Astrocyte (in vitro differentiated cells and primary cell): ENCODE measurements at regions not wholly inside any gene's neighbourhood (a gene's known extent, or its start where the extent isn't known, plus 50 kb on each side); places are given as distances from the start of the nearest gene placed in this dataset.
A peak's percentile ranks its signal among the peaks of the same experiment; 100 is the strongest.
"Not testable (repeated sequence)": the region's sequence is repeated elsewhere in the genome, so short reads cannot be mapped to it uniquely, and the experiment has no call there.

Experiments used
- DNase-seq: peaks from one replicate; pipeline ENCODE4 v3.0.0-alpha.2; 2010; ENCODE audit warnings: low read depth
- FAIRE-seq: peaks from 2 replicates; lab custom pipeline; 2011; peaks lifted over from hg19 to GRCh38; lab: Jason Lieb, UNC
- H2AFZ ChIP-seq: 2 replicates; pipeline ENCODE4 v1.6.0; 2012; ENCODE audit warnings: low read depth, low read length, inconsistent platforms
- H3K27ac ChIP-seq: 2 replicates; pipeline ENCODE4 v1.5.1; 2011; ENCODE audit warnings: low read depth, low read length, inconsistent platforms
- H3K27me3 ChIP-seq: 2 replicates; pipeline ENCODE4 v1.6.0; 2011; ENCODE audit warnings: low read length, inconsistent platforms; ENCODE audit not compliant: insufficient read depth
- H3K36me3 ChIP-seq: 2 replicates; pipeline ENCODE4 v1.5.1; 2011; ENCODE audit warnings: low read length, inconsistent platforms; ENCODE audit not compliant: insufficient read depth
- H3K4me1 ChIP-seq: 2 replicates; pipeline ENCODE4 v1.5.1; 2011; ENCODE audit warnings: low read length, inconsistent platforms; ENCODE audit not compliant: insufficient read depth
- H3K4me2 ChIP-seq: 2 replicates; pipeline ENCODE4 v1.6.0; 2012; ENCODE audit warnings: low read length, inconsistent platforms
- H3K4me3 ChIP-seq: 2 replicates; pipeline ENCODE4 v1.5.1; 2011; ENCODE audit warnings: low read depth, mild to moderate bottlenecking, low read length, inconsistent platforms; ENCODE audit not compliant: insufficient read depth
- H3K79me2 ChIP-seq: 2 replicates; pipeline ENCODE4 v1.6.0; 2012; ENCODE audit warnings: mild to moderate bottlenecking, low read length, inconsistent platforms; ENCODE audit not compliant: insufficient read depth
- H3K9ac ChIP-seq: 2 replicates; pipeline ENCODE4 v1.6.0; 2012; ENCODE audit warnings: mild to moderate bottlenecking, low read length, inconsistent platforms
- H3K9me3 ChIP-seq: 2 replicates; pipeline ENCODE4 v1.5.1; 2012; ENCODE audit warnings: low read depth, mild to moderate bottlenecking, low read length, inconsistent platforms; ENCODE audit not compliant: insufficient read depth
- H4K20me1 ChIP-seq: 2 replicates; pipeline ENCODE4 v1.6.0; 2012; ENCODE audit warnings: low read length, inconsistent platforms; ENCODE audit not compliant: insufficient read depth
- H3K27ac Mint-ChIP-seq: one replicate; pipeline ENCODE4 v1.8.0; 2021; ENCODE audit warnings: mild to moderate bottlenecking, mixed read lengths; ENCODE audit not compliant: unreplicated experiment
- H3K27me3 Mint-ChIP-seq: one replicate; pipeline ENCODE4 v1.8.0; 2021; ENCODE audit warnings: low read depth, mixed read lengths; ENCODE audit not compliant: unreplicated experiment
- H3K36me3 Mint-ChIP-seq: one replicate; pipeline ENCODE4 v1.8.0; 2021; ENCODE audit warnings: low read depth, mixed read lengths; ENCODE audit not compliant: unreplicated experiment
- H3K4me1 Mint-ChIP-seq: one replicate; pipeline ENCODE4 v1.8.0; 2021; ENCODE audit warnings: low read depth, mixed read lengths; ENCODE audit not compliant: unreplicated experiment
- H3K4me3 Mint-ChIP-seq: one replicate; pipeline ENCODE4 v1.8.0; 2021; ENCODE audit warnings: mild to moderate bottlenecking, moderate library complexity, mixed read lengths; ENCODE audit not compliant: unreplicated experiment
- H3K9me3 Mint-ChIP-seq: one replicate; pipeline ENCODE4 v1.8.0; 2021; ENCODE audit warnings: mild to moderate bottlenecking, mixed read lengths; ENCODE audit not compliant: unreplicated experiment
- EZH2 ChIP-seq: IDR thresholded peaks from 2 replicates; pipeline ENCODE4 v1.6.1; 2012; ENCODE audit warnings: mild to moderate bottlenecking, low read length, inconsistent platforms; ENCODE audit not compliant: insufficient read depth
- TF ChIP-seq, protein P1 (sequence below): IDR thresholded peaks from 2 replicates; pipeline ENCODE4 v1.5.1; 2011; ENCODE audit warnings: low read depth, mild to moderate bottlenecking, inconsistent platforms, low read length, moderate library complexity; ENCODE audit not compliant: insufficient read depth

DNA sequence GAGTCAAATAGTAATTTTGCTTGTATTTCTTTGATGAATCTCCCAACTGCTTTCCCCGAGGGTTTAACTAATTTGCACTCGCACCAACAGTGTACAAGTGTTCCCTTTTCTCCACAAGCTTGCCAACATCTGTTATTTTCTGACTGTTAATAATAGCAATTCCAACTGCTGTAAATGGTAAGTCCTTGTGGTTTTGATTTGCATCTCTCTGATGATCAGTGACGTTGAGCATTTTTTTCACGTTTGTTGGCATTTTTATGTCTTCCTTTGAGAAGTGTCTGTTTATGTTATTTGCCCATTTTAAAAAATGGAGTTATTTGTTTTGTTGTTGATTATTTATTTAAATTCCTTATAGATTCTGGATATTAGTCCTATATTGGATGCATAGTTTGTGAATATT, 399.8 kb upstream of the MAN1A1 start:
- TF ChIP-seq, protein P1, sequence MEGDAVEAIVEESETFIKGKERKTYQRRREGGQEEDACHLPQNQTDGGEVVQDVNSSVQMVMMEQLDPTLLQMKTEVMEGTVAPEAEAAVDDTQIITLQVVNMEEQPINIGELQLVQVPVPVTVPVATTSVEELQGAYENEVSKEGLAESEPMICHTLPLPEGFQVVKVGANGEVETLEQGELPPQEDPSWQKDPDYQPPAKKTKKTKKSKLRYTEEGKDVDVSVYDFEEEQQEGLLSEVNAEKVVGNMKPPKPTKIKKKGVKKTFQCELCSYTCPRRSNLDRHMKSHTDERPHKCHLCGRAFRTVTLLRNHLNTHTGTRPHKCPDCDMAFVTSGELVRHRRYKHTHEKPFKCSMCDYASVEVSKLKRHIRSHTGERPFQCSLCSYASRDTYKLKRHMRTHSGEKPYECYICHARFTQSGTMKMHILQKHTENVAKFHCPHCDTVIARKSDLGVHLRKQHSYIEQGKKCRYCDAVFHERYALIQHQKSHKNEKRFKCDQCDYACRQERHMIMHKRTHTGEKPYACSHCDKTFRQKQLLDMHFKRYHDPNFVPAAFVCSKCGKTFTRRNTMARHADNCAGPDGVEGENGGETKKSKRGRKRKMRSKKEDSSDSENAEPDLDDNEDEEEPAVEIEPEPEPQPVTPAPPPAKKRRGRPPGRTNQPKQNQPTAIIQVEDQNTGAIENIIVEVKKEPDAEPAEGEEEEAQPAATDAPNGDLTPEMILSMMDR = no peak
- TF ChIP-seq EZH2 = no peak
- H3K79me2 ChIP-seq = no peaks in the 10 kb centered on the region
- no peaks in the 10 kb centered on the region for H3K4me1 ChIP-seq
- H3K36me3 ChIP-seq = no peaks in the 10 kb centered on the region
- FAIRE-seq (no peak), DNase-seq (no peak)
- H3K9ac ChIP-seq = no peak overlapping the region
- no peak overlapping the region for H3K4me2 ChIP-seq
- Mint-ChIP-seq H3K4me1 (no peaks in the 10 kb centered on the region), H3K36me3 (no peaks in the 10 kb centered on the region), H3K27me3 (no peaks in the 10 kb centered on the region), H3K27ac (no peak overlapping the region), H3K4me3 (no peak overlapping the region), H3K9me3 (peaks cover 5% of the 10 kb centered on the region)
- H3K9me3 ChIP-seq = no peaks in the 10 kb centered on the region
- no peak overlapping the region for H3K27ac ChIP-seq
- H2AFZ ChIP-seq = no peak overlapping the region
- no peaks in the 10 kb centered on the region for H3K27me3 ChIP-seq
- H3K4me3 ChIP-seq = no peak overlapping the region
- no peaks in the 10 kb centered on the region for H4K20me1 ChIP-seq

DNA sequence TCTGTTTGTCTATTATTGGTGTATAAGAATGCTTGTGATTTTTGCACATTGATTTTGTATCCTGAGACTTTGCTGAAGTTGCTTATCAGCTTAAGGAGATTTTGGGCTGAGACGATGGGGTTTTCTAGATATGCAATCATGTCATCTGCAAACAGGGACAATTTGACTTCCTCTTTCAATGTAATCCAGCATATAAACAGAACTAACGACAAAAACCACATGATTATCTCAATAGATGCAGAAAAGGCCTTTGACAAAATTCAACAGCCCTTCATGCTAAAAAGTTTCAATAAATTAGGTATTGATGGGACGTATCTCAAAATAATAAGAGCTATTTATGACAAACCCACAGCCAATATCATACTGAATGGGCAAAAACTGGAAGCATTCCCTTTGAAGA, 399.0 kb upstream of the MAN1A1 start:
- H3K27ac Mint-ChIP-seq, DNase-seq, H3K27me3 Mint-ChIP-seq, H3K27me3 ChIP-seq, H3K9ac ChIP-seq, H4K20me1 ChIP-seq, H2AFZ ChIP-seq, H3K4me1 ChIP-seq, FAIRE-seq, H3K4me3 Mint-ChIP-seq, H3K79me2 ChIP-seq, H3K4me2 ChIP-seq, H3K9me3 Mint-ChIP-seq, H3K4me3 ChIP-seq, H3K9me3 ChIP-seq, H3K36me3 ChIP-seq, H3K4me1 Mint-ChIP-seq, H3K36me3 Mint-ChIP-seq, H3K27ac ChIP-seq: not testable (repeated sequence)

DNA sequence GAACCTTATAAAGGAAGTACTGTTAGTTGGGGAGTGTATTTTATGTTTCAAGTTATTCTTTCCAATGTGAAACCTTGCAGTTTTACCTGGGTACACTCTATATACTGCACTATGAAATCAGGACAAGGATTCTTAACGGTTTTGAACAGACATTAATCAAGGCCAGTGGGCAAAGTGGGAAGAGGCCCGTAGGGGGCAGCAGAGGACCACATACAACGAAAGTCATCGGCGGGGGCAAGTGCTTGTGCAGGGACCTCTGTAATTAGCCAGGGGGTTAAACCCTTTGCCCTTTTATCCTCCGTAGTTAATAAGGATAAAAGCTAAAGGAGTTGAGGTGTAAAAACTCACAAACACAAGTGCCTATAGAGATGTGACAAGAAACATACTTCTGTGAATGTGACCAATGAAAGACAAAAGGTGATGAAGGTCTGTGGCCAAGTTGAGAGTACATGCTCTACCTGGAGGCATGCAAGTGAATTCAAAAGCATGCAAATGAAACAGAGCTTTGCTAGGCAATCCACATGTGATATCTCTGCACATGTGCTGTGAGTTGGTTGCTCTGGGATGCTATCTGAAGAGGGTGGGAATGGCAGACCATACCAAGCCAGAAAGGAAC, 392.7 kb upstream of the MAN1A1 start:
- Histone ChIP-seq H3K4me1 (no peaks in the 10 kb centered on the region), H3K4me2 (peak overlapping the region; percentile 0), H3K9ac (no peak overlapping the region), H3K79me2 (no peaks in the 10 kb centered on the region), H3K9me3 (no peaks in the 10 kb centered on the region), H3K36me3 (no peaks in the 10 kb centered on the region), H3K27me3 (no peaks in the 10 kb centered on the region), H3K4me3 (no peak overlapping the region), H4K20me1 (no peaks in the 10 kb centered on the region), H3K27ac (no peak overlapping the region), H2AFZ (peak overlapping the region; percentile 7)
- Mint-ChIP-seq H3K27ac (no peak overlapping the region), H3K4me1 (no peaks in the 10 kb centered on the region), H3K36me3 (no peaks in the 10 kb centered on the region), H3K4me3 (no peak overlapping the region), H3K9me3 (no peaks in the 10 kb centered on the region), H3K27me3 (no peaks in the 10 kb centered on the region)
- FAIRE-seq = peak; percentile 13
- peak; percentile 3 for DNase-seq
- TF ChIP-seq, protein P1 = peak; percentile 84
- TF ChIP-seq EZH2 = no peak
